Lower leg skin (tissue), 4 donors: ENCODE measurements at regions not wholly inside any gene's neighbourhood (a gene's known extent, or its start where the extent isn't known, plus 50 kb on each side); places are given as distances from the start of the nearest gene placed in this dataset.

Experiments
- DNase-seq, 2 donors: peaks; one replicate each; pipeline ENCODE4 v3.0.0-alpha.2; 2019; ENCODE audit warnings: low spot score in 2 of 2
- H3K4me3 ChIP-seq: fragments of 200-600 bp; sonication (generic); 2 replicates; pipeline ENCODE4 v1.5.1; 2017; ENCODE audit warnings: mild to moderate bottlenecking, low read depth; ENCODE audit not compliant: poor library complexity, severe bottlenecking
- CTCF ChIP-seq, 3 donors: fragments of 450-650 bp; IDR thresholded peaks; one replicate each; pipeline ENCODE4 v1.5.1; 2016; ENCODE audit warnings: antibody characterized with exemption in 3 of 3, mild to moderate bottlenecking in 3 of 3, moderate library complexity in 2 of 3
- POLR2A ChIP-seq, 2 donors: fragments of 450-650 bp; IDR thresholded peaks; one replicate each; pipeline ENCODE4 v1.6.1; 2016 to 2017; ENCODE audit warnings: antibody characterized with exemption in 2 of 2, mild to moderate bottlenecking in 1 of 2, moderate library complexity in 1 of 2
- WGBS, 2 donors: methylation state at CpG; one replicate each; pipeline ENCODE4 v1.1.5; 2018; 5-methylcytosine and 5-hydroxymethylcytosine counted together
- intact Hi-C: fragments of 100-400 bp; cut with DNase I; formaldehyde crosslinking; loops from one replicate; pipeline ENCODE4 v1.15.0; 2023; ENCODE audit warnings: low total_unique reads

GRCh38 chr2:226251661-226252060 is 548.0 kb downstream of the IRS1 start:
- WGBS, 2 donors: 29 to 47% methylated on average over 2 of the region's 2 CpGs
- H3K4me3 ChIP-seq: no peak overlapping the region
- intact Hi-C loops: no loop called here
- TF ChIP-seq CTCF (IDR thresholded peaks at IDR 0.05) (no peak), POLR2A (IDR thresholded peaks at IDR 0.05) (no peak)
- DNase-seq: no peak

- no peak overlapping the region for H3K4me3 ChIP-seq
- 35 to 47% methylated on average over 3 of the region's 3 CpGs for WGBS, 2 donors
- TF ChIP-seq POLR2A (IDR thresholded peaks at IDR 0.05) (no peak), CTCF (IDR thresholded peaks at IDR 0.05) (no peak)
- no peak for DNase-seq
- intact Hi-C loops: no loop called here
Observed at GRCh38 chr2:226247289-226248275, 552.0 kb downstream of the IRS1 start.

- H3K4me3 ChIP-seq: no peak overlapping the region
- DNase-seq: no peak
- intact Hi-C loops: no loop called here
- TF ChIP-seq POLR2A (IDR thresholded peaks at IDR 0.05) (no peak), CTCF (IDR thresholded peaks at IDR 0.05) (no peak)
- WGBS, 2 donors: 85 to 93% methylated on average over 2 of the region's 2 CpGs
Observed at GRCh38 chr2:226234187-226234586, 565.4 kb downstream of the IRS1 start.

GRCh38 chr2:226233388-226233787 is 566.2 kb downstream of the IRS1 start:
- no peak overlapping the region for H3K4me3 ChIP-seq
- TF ChIP-seq POLR2A (IDR thresholded peaks at IDR 0.05) (no peak), CTCF (IDR thresholded peaks at IDR 0.05) (no peak)
- DNase-seq: no peak
- intact Hi-C loops: no loop called here

- intact Hi-C loops: no loop called here
- WGBS, 2 donors: 85 to 86% methylated on average over 2 of the region's 2 CpGs
- H3K4me3 ChIP-seq: no peak overlapping the region
- TF ChIP-seq POLR2A (IDR thresholded peaks at IDR 0.05): no peak
- no peak for TF ChIP-seq CTCF (IDR thresholded peaks at IDR 0.05)
- no peak for DNase-seq
Observed at GRCh38 chr2:226228080-226228479, 571.5 kb downstream of the IRS1 start.
